HEK293 (cell line): ENCODE measurements at regions not wholly inside any gene's neighbourhood (a gene's known extent, or its start where the extent isn't known, plus 50 kb on each side); places are given as distances from the start of the nearest gene placed in this dataset.

Experiments
- CTCF ChIA-PET: fragments of 350-600 bp; formaldehyde crosslinking; extraction: SDS; loops from one replicate; lab custom pipeline; 2021; ENCODE audit warnings: antibody characterized with exemption; lab: Yijun Ruan, JAX
- POLR2A ChIA-PET: fragments of 300-600 bp; formaldehyde crosslinking; extraction: SDS; loops from one replicate; lab custom pipeline; 2020; ENCODE audit warnings: antibody characterized with exemption, inconsistent platforms; lab: Yijun Ruan, JAX
- H3K27ac ChIP-seq: fragments of 200-500 bp; sonication (Bioruptor generic); 2 replicates; pipeline ENCODE4 v1.5.1; 2014; ENCODE audit warnings: low read depth, low read length, control low read depth, inconsistent platforms; ENCODE audit errors: extremely low read depth
- H3K36me3 ChIP-seq, 2 experiments: fragments of 200-500 bp in 1 of 2; sonication (Bioruptor generic) in 1 of 2; 1 replicate in 1 of 2; 2 replicates in 1 of 2; pipeline ENCODE4 v1.5.1; 2014 to 2017; ENCODE audit warnings: inconsistent platforms in 2 of 2, low read length in 2 of 2; ENCODE audit not compliant: control insufficient read depth in 2 of 2, insufficient read depth in 1 of 2
- H3K4me1 ChIP-seq: fragments of 200-500 bp; sonication (Bioruptor generic); 2 replicates; pipeline ENCODE4 v1.5.1; 2014; ENCODE audit warnings: mild to moderate bottlenecking, low read length, inconsistent platforms; ENCODE audit not compliant: control insufficient read depth, insufficient read depth
- H3K4me3 ChIP-seq: 2 replicates; pipeline ENCODE4 v1.5.1; 2011; ENCODE audit warnings: low read depth, mild to moderate bottlenecking, control low read depth, low read length, moderate library complexity
- H3K9me3 ChIP-seq: fragments of 200-500 bp; sonication (Bioruptor generic); 2 replicates; pipeline ENCODE4 v1.5.1; 2014; ENCODE audit warnings: low read depth, low read length, inconsistent platforms; ENCODE audit not compliant: control insufficient read depth, insufficient read depth
- GLI2 ChIP-seq: fragments of 450-650 bp; formaldehyde crosslinking; IDR thresholded peaks from 2 replicates; pipeline ENCODE4; 2017; ENCODE audit warnings: missing biosample characterization, missing genetic modification characterization, low read depth, borderline replicate concordance
- MEIS1 ChIP-seq: sonication (generic); formaldehyde crosslinking; IDR thresholded peaks from 2 replicates; pipeline ENCODE4 v1.8.1; 2022; ENCODE audit warnings: missing genetic modification reagents, mild to moderate bottlenecking, borderline replicate concordance
- OVOL3 ChIP-seq: fragments of 450-650 bp; formaldehyde crosslinking; IDR thresholded peaks from 2 replicates; pipeline ENCODE4 v1.5.1; 2016; ENCODE audit warnings: missing biosample characterization, missing genetic modification characterization
- TRIM28 ChIP-seq: IDR thresholded peaks from 2 replicates; pipeline ENCODE4 v1.6.1; 2011; ENCODE audit warnings: low read length, control low read depth, borderline replicate concordance
- YY1 ChIP-seq: fragments of 450-650 bp; formaldehyde crosslinking; IDR thresholded peaks from 2 replicates; pipeline ENCODE4 v1.5.1; 2018; ENCODE audit warnings: missing biosample characterization, missing genetic modification characterization
- ZBTB20 ChIP-seq: fragments of 450-650 bp; formaldehyde crosslinking; IDR thresholded peaks from 2 replicates; pipeline ENCODE4 v1.5.1; 2016; ENCODE audit warnings: missing biosample characterization, missing genetic modification characterization
- ZEB2 ChIP-seq: fragments of 450-650 bp; formaldehyde crosslinking; IDR thresholded peaks from 2 replicates; pipeline ENCODE4 v1.5.1; 2016; ENCODE audit warnings: missing biosample characterization, missing genetic modification characterization
- ZFP69B ChIP-seq: fragments of 450-650 bp; formaldehyde crosslinking; IDR thresholded peaks from 2 replicates; pipeline ENCODE4 v1.5.1; 2016; ENCODE audit warnings: missing biosample characterization, missing genetic modification characterization
- ZNF10 ChIP-seq: fragments of 450-650 bp; formaldehyde crosslinking; IDR thresholded peaks from 2 replicates; pipeline ENCODE4 v1.5.1; 2017; ENCODE audit warnings: missing biosample characterization, missing genetic modification characterization
- ZNF133 ChIP-seq: fragments of 450-650 bp; formaldehyde crosslinking; IDR thresholded peaks from 2 replicates; pipeline ENCODE4 v1.5.1; 2016; ENCODE audit warnings: missing biosample characterization, missing genetic modification characterization
- ZNF138 ChIP-seq: fragments of 450-650 bp; formaldehyde crosslinking; IDR thresholded peaks from 2 replicates; pipeline ENCODE4 v1.5.1; 2016; ENCODE audit warnings: missing biosample characterization, missing genetic modification characterization, borderline replicate concordance
- ZNF140 ChIP-seq: fragments of 450-650 bp; formaldehyde crosslinking; IDR thresholded peaks from 2 replicates; pipeline ENCODE4 v1.5.1; 2016; ENCODE audit warnings: missing biosample characterization, missing genetic modification characterization
- ZNF274 ChIP-seq, 2 experiments: fragments of 200-500 bp in 1 of 2; fragments of 450-650 bp in 1 of 2; sonication (Bioruptor generic) in 1 of 2; formaldehyde crosslinking in 1 of 2; IDR thresholded peaks; 2 replicates each; pipeline versions ENCODE4 v1.5.1 to v1.6.1; 2014 to 2016; ENCODE audit warnings: borderline replicate concordance in 1 of 2, inconsistent platforms in 1 of 2, low read length in 1 of 2, missing biosample characterization in 1 of 2, missing genetic modification characterization in 1 of 2
- ZNF350 ChIP-seq: fragments of 450-650 bp; formaldehyde crosslinking; IDR thresholded peaks from 2 replicates; pipeline ENCODE4 v1.5.0; 2017; ENCODE audit warnings: missing biosample characterization, mild to moderate bottlenecking, missing genetic modification characterization
- ZNF548 ChIP-seq: fragments of 450-650 bp; formaldehyde crosslinking; IDR thresholded peaks from 2 replicates; pipeline ENCODE4 v1.5.1; 2016; ENCODE audit warnings: missing biosample characterization, missing genetic modification characterization
- ZNF549 ChIP-seq: fragments of 450-650 bp; IDR thresholded peaks from 2 replicates; pipeline ENCODE4 v1.5.1; 2018; ENCODE audit warnings: missing biosample characterization, missing genetic modification characterization, mild to moderate bottlenecking, inconsistent platforms, moderate library complexity
- ZNF560 ChIP-seq: fragments of 450-650 bp; formaldehyde crosslinking; IDR thresholded peaks from 2 replicates; pipeline ENCODE4 v1.5.1; 2017; ENCODE audit warnings: missing biosample characterization, missing genetic modification characterization, borderline replicate concordance
- ZNF624 ChIP-seq: fragments of 450-650 bp; formaldehyde crosslinking; IDR thresholded peaks from 2 replicates; pipeline ENCODE4 v1.5.1; 2017; ENCODE audit warnings: missing biosample characterization, missing genetic modification characterization
- ZNF654 ChIP-seq: fragments of 450-650 bp; formaldehyde crosslinking; IDR thresholded peaks from 2 replicates; pipeline ENCODE4 v1.5.1; 2016; ENCODE audit warnings: low read depth, missing biosample characterization, missing genetic modification characterization
- ZNF843 ChIP-seq: fragments of 450-650 bp; formaldehyde crosslinking; IDR thresholded peaks from 2 replicates; pipeline ENCODE4 v1.5.1; 2016; ENCODE audit warnings: missing biosample characterization, missing genetic modification characterization
- TF ChIP-seq, protein P1 (sequence below): fragments of 450-650 bp; formaldehyde crosslinking; IDR thresholded peaks from 2 replicates; pipeline ENCODE4 v1.5.1; 2016; ENCODE audit warnings: missing biosample characterization, missing genetic modification characterization
- TF ChIP-seq, protein P2 (sequence below): fragments of 450-650 bp; formaldehyde crosslinking; IDR thresholded peaks from 2 replicates; pipeline ENCODE4 v1.5.1; 2016; ENCODE audit warnings: missing biosample characterization, missing genetic modification characterization
- TF ChIP-seq, protein P3 (sequence below): fragments of 450-650 bp; formaldehyde crosslinking; IDR thresholded peaks from 2 replicates; pipeline ENCODE4 v1.5.1; 2016; ENCODE audit warnings: missing biosample characterization, missing genetic modification characterization
- TF ChIP-seq, protein P4 (sequence below): fragments of 450-650 bp; formaldehyde crosslinking; IDR thresholded peaks from 2 replicates; pipeline ENCODE4 v1.5.1; 2016; ENCODE audit warnings: missing biosample characterization, missing genetic modification characterization
- TF ChIP-seq, protein P5 (sequence below): fragments of 450-650 bp; formaldehyde crosslinking; IDR thresholded peaks from 2 replicates; pipeline ENCODE4 v1.5.1; 2016; ENCODE audit warnings: missing biosample characterization, missing genetic modification characterization

DNA sequence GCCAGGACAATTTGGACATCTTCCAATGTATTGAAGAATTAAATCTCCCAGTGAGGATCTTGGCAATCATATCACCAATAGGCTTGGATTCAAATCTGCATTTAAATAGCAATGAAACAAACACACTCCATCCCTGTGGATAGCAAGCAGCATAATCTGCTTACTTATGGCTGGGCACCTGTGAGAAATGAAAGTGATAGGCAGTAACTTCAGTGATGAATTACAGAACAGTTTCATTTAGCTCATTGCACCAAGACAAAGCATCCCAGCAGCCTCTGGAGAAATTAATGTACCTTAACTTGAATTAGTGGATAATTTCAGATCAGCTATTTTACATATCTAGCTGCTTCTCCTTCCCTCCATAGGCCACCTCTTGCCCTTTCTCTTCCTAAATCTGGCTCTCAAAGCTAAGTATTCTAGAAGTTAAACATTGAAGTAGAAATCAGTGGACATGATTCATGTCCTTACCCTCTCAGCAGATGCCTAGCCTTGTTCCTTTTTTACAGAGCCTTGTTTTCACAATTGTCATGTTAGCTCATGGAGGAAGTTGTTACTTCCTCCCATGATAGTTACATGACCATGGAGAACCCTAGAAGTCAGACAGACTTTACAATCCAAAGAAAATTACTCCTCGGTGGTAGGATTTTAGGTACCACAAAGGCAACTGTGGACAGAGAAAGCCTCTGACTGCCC is 88.5 kb upstream of the TACR1 start:
- H3K4me1 ChIP-seq = no peaks in the 10 kb centered on the region
- TF ChIP-seq, protein P1, sequence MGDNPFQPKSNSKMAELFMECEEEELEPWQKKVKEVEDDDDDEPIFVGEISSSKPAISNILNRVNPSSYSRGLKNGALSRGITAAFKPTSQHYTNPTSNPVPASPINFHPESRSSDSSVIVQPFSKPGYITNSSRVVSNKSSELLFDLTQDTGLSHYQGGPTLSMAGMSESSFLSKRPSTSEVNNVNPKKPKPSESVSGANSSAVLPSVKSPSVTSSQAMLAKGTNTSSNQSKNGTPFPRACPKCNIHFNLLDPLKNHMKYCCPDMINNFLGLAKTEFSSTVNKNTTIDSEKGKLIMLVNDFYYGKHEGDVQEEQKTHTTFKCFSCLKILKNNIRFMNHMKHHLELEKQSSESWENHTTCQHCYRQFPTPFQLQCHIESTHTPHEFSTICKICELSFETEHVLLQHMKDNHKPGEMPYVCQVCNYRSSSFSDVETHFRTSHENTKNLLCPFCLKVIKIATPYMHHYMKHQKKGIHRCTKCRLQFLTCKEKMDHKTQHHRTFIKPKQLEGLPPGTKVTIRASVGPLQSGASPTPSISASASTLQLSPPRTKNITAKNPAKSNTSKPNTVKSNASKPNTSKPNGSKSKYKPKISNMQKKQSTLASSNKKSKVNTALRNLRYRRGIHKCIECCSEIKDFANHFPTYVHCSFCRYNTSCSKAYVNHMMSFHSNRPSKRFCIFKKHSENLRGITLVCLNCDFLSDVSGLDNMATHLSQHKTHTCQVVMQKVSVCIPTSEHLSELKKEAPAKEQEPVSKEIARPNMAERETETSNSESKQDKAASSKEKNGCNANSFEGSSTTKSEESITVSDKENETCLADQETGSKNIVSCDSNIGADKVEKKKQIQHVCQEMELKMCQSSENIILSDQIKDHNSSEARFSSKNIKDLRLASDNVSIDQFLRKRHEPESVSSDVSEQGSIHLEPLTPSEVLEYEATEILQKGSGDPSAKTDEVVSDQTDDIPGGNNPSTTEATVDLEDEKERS = no peak
- TF ChIP-seq ZEB2 (tag by site-specific recombination) = no peak
- no peak for TF ChIP-seq ZFP69B (tag by site-specific recombination)
- TF ChIP-seq ZBTB20 = no peak
- TF ChIP-seq ZNF133 = no peak
- TF ChIP-seq, protein P2, sequence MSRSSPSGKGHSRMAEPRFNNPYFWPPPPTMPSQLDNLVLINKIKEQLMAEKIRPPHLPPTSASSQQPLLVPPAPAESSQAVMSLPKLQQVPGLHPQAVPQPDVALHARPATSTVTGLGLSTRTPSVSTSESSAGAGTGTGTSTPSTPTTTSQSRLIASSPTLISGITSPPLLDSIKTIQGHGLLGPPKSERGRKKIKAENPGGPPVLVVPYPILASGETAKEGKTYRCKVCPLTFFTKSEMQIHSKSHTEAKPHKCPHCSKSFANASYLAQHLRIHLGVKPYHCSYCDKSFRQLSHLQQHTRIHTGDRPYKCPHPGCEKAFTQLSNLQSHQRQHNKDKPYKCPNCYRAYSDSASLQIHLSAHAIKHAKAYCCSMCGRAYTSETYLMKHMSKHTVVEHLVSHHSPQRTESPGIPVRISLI (tag by site-specific recombination) = no peak
- TF ChIP-seq, protein P3, sequence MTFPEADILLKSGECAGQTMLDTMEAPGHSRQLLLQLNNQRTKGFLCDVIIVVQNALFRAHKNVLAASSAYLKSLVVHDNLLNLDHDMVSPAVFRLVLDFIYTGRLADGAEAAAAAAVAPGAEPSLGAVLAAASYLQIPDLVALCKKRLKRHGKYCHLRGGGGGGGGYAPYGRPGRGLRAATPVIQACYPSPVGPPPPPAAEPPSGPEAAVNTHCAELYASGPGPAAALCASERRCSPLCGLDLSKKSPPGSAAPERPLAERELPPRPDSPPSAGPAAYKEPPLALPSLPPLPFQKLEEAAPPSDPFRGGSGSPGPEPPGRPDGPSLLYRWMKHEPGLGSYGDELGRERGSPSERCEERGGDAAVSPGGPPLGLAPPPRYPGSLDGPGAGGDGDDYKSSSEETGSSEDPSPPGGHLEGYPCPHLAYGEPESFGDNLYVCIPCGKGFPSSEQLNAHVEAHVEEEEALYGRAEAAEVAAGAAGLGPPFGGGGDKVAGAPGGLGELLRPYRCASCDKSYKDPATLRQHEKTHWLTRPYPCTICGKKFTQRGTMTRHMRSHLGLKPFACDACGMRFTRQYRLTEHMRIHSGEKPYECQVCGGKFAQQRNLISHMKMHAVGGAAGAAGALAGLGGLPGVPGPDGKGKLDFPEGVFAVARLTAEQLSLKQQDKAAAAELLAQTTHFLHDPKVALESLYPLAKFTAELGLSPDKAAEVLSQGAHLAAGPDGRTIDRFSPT (tag by site-specific recombination) = no peak
- TF ChIP-seq, protein P4, sequence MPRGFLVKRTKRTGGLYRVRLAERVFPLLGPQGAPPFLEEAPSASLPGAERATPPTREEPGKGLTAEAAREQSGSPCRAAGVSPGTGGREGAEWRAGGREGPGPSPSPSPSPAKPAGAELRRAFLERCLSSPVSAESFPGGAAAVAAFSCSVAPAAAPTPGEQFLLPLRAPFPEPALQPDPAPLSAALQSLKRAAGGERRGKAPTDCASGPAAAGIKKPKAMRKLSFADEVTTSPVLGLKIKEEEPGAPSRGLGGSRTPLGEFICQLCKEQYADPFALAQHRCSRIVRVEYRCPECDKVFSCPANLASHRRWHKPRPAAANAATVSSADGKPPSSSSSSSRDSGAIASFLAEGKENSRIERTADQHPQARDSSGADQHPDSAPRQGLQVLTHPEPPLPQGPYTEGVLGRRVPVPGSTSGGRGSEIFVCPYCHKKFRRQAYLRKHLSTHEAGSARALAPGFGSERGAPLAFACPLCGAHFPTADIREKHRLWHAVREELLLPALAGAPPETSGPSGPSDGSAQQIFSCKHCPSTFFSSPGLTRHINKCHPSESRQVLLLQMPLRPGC (tag by site-specific recombination) = no peak
- TF ChIP-seq MEIS1 (CRISPR knock-in tag) = no peak
- TF ChIP-seq GLI2 (tag by site-specific recombination) = no peak
- TF ChIP-seq ZNF350 (tag by site-specific recombination) = no peak
- no peak for TF ChIP-seq ZNF10 (tag by site-specific recombination)
- no peak for TF ChIP-seq ZNF560 (tag by site-specific recombination)
- H3K36me3 ChIP-seq = no peaks in the 10 kb centered on the region
- H3K9me3 ChIP-seq = no peaks in the 10 kb centered on the region
- POLR2A ChIA-PET = no interaction called here
- H3K27ac ChIP-seq = no peak overlapping the region
- CTCF ChIA-PET = no interaction called here
- no peak overlapping the region for H3K4me3 ChIP-seq

DNA sequence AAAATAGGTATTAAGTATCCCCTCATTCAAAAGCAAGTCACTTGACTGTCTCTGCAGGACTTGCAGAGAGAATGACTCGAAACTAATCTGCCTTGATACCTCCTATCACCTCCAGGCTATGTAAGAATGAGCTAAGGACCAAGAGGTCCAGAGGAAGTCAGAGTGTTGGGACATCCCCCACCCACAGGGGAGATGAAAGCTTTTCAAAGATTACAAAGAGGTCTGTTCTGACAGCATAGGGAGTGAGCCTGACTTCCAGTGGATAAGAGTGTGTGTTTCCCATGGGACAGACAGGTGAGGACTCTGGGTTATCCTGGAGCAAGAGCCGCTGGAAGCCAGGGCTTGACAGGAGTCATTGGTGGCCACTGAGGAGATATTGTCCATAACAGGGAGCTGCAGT is 85.0 kb upstream of the TACR1 start:
- ChIA-PET POLR2A (no interaction called here), CTCF (interaction anchor here (0.7 to 1.3 kb wide), 3 partner anchors 17 to 369 kb away, joined by 3 read pairs; no protein-coding TSS in a partner anchor)
- Histone ChIP-seq H3K4me3 (no peak overlapping the region), H3K36me3 (no peaks in the 10 kb centered on the region), H3K27ac (no peak overlapping the region), H3K9me3 (no peaks in the 10 kb centered on the region), H3K4me1 (no peaks in the 10 kb centered on the region)
- TF ChIP-seq YY1 (no peak), ZNF10 (tag by site-specific recombination) (no peak), TRIM28 (no peak), ZNF548 (tag by site-specific recombination) (no peak), OVOL3 (tag by site-specific recombination) (no peak), GLI2 (tag by site-specific recombination) (no peak), ZNF140 (tag by site-specific recombination) (no peak), ZNF654 (tag by site-specific recombination) (no peak), ZNF843 (tag by site-specific recombination) (no peak), ZNF274 (IDR thresholded peaks at IDR 0.05; ENCODE audit: low read length) (no peak), ZNF274 (tag by site-specific recombination; IDR thresholded peaks at IDR 0.05; ENCODE audit: borderline replicate concordance) (no peak), ZNF549 (tag by site-specific recombination) (no peak), ZNF138 (tag by site-specific recombination) (no peak), ZNF624 (no peak)
- TF ChIP-seq, protein P5, sequence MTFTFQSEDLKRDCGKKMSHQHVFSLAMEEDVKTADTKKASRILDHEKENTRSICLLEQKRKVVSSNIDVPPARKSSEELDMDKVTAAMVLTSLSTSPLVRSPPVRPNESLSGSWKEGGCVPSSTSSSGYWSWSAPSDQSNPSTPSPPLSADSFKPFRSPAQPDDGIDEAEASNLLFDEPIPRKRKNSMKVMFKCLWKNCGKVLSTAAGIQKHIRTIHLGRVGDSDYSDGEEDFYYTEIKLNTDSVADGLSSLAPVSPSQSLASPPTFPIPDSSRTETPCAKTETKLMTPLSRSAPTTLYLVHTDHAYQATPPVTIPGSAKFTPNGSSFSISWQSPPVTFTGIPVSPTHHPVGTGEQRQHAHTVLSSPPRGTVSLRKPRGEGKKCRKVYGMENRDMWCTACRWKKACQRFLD = no peak
